ENCODE measurements at regions not wholly inside any gene's neighbourhood (a gene's known extent, or its start where the extent isn't known, plus 50 kb on each side); places are given as distances from the start of the nearest gene placed in this dataset.

DNA sequence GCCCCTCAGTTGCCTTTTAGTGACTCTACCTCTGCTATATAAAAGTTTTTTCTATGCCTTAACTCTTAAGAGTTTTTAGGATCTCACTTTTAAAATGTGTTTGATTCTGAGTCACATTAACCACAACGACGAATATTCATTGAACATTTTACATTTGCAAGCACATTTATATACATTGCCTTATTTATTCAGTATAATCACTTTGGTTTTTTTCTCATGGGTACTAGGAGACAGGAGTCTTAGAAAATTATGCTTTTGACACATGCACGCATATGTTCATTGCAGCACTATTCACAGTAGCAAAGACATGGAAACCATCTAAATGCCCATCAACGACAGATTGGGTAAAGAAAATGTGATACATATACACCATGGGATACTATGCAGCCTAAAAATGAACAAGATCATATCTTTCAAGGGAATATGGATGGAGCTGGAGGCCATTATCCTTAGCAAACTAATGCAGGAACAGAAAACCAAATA, 236.9 kb upstream of the SPAG17 start:
- in situ Hi-C loops (cut with HindIII; ENCODE audit: low pct_ligation_motif_present, low sequenced_read_pairs): no loop called here
- no peak overlapping the region for H3K4me3 ChIP-seq (ENCODE audit: low read depth, low read length)
- DNase-seq: no peak
- no peak overlapping the region for H3K27ac ChIP-seq
- TF ChIP-seq, protein P1, sequence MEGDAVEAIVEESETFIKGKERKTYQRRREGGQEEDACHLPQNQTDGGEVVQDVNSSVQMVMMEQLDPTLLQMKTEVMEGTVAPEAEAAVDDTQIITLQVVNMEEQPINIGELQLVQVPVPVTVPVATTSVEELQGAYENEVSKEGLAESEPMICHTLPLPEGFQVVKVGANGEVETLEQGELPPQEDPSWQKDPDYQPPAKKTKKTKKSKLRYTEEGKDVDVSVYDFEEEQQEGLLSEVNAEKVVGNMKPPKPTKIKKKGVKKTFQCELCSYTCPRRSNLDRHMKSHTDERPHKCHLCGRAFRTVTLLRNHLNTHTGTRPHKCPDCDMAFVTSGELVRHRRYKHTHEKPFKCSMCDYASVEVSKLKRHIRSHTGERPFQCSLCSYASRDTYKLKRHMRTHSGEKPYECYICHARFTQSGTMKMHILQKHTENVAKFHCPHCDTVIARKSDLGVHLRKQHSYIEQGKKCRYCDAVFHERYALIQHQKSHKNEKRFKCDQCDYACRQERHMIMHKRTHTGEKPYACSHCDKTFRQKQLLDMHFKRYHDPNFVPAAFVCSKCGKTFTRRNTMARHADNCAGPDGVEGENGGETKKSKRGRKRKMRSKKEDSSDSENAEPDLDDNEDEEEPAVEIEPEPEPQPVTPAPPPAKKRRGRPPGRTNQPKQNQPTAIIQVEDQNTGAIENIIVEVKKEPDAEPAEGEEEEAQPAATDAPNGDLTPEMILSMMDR (IDR thresholded peaks at IDR 0.05; ENCODE audit: low read depth, low read length, missing control alignments): no peak
- no peaks in the 10 kb centered on the region for H3K36me3 ChIP-seq (replicated peaks)
- no peaks in the 10 kb centered on the region for H3K27me3 ChIP-seq (replicated peaks)

DNA sequence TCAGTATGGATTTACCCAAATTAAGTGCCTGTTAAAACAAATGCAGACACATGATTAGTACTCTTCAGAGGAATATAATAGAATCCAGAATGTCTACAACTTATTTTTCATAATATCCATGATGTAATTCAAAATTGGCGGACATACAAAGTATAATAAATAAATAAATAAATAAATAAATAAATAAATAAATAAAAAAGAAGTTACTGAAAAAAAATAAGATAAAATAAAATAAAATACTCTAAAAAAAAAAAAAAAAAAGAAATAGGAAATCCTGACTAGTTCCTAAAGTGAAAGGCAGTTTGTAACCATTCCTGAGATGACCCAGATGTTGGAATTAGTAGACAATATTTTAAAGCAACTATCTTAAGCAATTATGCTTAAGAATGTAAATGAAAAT, 219.0 kb upstream of the SPAG17 start:
- no peak for DNase-seq
- no peak overlapping the region for H3K27ac ChIP-seq
- TF ChIP-seq, protein P1 (IDR thresholded peaks at IDR 0.05; ENCODE audit: low read depth, low read length, missing control alignments): no peak
- in situ Hi-C loops (cut with HindIII; ENCODE audit: low pct_ligation_motif_present, low sequenced_read_pairs): no loop called here
- no peak overlapping the region for H3K4me3 ChIP-seq (ENCODE audit: low read depth, low read length)
- H3K36me3 ChIP-seq (replicated peaks): no peaks in the 10 kb centered on the region
- H3K27me3 ChIP-seq (replicated peaks): no peaks in the 10 kb centered on the region

DNA sequence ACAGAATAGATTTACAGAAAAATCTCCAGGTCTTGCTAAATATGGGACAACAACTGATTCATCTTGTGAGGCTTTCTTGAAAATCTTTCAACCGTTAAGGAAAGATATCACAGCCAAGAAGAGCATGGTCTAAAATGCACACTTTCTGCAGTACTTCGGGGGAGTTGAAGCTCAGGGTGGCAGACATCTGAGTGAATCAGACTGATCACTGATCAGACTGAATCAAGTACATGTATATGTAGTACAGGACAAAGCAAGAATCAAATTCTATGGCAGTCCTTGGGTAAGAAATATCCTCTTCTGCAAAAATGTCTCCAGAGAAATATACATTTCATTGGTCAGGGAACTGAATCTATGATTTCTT, 212.4 kb upstream of the SPAG17 start:
- in situ Hi-C loops (cut with HindIII; ENCODE audit: low pct_ligation_motif_present, low sequenced_read_pairs): no loop called here
- Histone ChIP-seq H3K36me3 (replicated peaks) (no peaks in the 10 kb centered on the region), H3K4me3 (ENCODE audit: low read depth, low read length) (no peak overlapping the region), H3K27me3 (replicated peaks) (no peaks in the 10 kb centered on the region), H3K27ac (no peak overlapping the region)
- DNase-seq: no peak
- TF ChIP-seq, protein P1 (IDR thresholded peaks at IDR 0.05; ENCODE audit: low read depth, low read length, missing control alignments): no peak

DNA sequence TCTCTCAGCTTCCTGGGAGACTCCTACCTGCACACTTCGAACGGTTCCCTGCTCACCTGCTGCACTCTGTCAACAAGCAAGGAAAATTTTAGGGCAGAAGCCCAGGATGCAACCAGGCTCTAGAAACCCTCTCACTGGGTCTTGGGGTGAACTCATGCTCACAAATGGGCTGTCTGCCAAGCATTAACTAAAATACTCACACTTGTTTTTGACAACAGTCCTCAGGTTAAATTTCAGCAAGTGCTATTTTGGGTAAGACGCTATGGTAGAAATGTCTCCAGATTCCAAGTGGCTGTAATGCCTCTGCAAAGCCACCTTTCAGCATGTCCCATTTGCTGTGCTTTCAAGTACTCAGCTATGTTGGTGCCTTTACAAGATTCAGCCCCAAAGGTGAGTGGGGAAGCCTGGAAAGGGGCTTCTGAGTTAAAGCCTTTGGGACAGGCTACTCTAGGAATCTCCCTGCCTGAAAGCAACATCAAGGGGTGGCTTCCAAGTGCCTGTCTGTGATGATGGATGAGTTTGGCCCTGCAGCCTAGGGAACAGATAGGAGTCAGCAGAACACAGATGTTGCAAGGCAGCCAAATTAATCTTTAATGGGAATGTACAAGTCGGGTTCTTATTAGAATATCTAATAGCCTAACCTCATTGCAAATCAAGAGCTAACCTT, 211.9 kb upstream of the SPAG17 start:
- TF ChIP-seq, protein P1 (IDR thresholded peaks at IDR 0.05; ENCODE audit: low read depth, low read length, missing control alignments): no peak
- H3K36me3 ChIP-seq (replicated peaks): no peaks in the 10 kb centered on the region
- in situ Hi-C loops (cut with HindIII; ENCODE audit: low pct_ligation_motif_present, low sequenced_read_pairs): no loop called here
- no peak for DNase-seq
- no peak overlapping the region for H3K27ac ChIP-seq
- H3K27me3 ChIP-seq (replicated peaks): no peaks in the 10 kb centered on the region
- H3K4me3 ChIP-seq (ENCODE audit: low read depth, low read length): no peak overlapping the region

DNA sequence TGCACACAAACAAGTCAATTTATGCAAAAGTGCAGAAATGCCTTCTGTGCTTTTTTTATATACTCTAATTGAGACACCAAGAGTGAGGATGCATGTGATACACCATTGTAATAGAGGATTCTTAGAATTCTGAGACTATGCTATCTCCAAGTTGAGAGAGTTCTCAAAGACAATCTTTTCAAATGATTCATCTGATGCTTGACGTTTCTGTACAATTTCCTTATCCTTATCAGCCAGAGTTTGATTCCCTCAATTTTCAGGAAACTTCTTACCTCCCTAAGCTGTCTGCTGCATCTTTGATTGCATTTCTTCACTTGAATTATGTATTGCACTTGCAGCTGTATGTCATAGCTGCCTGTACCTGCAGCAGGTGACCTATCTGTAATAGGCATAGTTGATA, 211.3 kb upstream of the SPAG17 start:
- Histone ChIP-seq H3K27ac (no peak overlapping the region), H3K27me3 (replicated peaks) (no peaks in the 10 kb centered on the region), H3K36me3 (replicated peaks) (no peaks in the 10 kb centered on the region), H3K4me3 (ENCODE audit: low read depth, low read length) (no peak overlapping the region)
- DNase-seq: no peak
- TF ChIP-seq, protein P1 (IDR thresholded peaks at IDR 0.05; ENCODE audit: low read depth, low read length, missing control alignments): no peak
- in situ Hi-C loops (cut with HindIII; ENCODE audit: low pct_ligation_motif_present, low sequenced_read_pairs): no loop called here

DNA sequence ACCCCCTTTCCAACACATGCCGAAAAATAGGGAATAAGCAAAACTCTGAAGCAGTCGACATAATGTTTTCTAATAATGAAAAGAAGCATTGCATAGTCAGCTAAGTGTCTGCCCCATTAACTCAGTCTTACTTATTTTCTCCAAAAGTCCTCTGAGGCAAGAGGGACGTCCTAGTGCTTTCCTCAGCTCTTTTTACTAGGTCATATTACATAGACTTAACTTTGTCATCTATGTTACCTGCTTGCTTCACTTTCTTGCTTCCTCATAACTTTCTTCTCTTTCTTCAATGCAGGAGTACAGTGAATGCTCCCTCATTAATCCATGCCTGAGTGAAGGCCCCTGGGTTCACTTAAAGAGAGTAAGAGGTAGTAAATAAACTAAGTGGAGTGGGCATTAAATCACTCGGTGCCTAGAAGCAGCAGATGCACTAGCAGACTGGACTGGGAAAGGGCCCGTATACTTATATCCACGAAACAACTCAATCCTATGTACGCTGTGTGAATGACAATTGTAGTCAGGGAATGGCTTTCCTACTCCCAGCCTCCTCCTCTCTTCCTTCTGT, 210.5 kb upstream of the SPAG17 start:
- TF ChIP-seq, protein P1 (IDR thresholded peaks at IDR 0.05; ENCODE audit: low read depth, low read length, missing control alignments): no peak
- in situ Hi-C loops (cut with HindIII; ENCODE audit: low pct_ligation_motif_present, low sequenced_read_pairs): no loop called here

More for the DNA sequence above, 210.5 kb upstream of the SPAG17 start:
- Histone ChIP-seq H3K4me3 (ENCODE audit: low read depth, low read length) (no peak overlapping the region), H3K27ac (no peak overlapping the region), H3K27me3 (replicated peaks) (no peaks in the 10 kb centered on the region), H3K36me3 (replicated peaks) (no peaks in the 10 kb centered on the region)
- no peak for DNase-seq
